Vagina (tissue), 2 donors: ENCODE measurements at regions not wholly inside any gene's neighbourhood (a gene's known extent, or its start where the extent isn't known, plus 50 kb on each side); places are given as distances from the start of the nearest gene placed in this dataset.

Source experiments
- POLR2A ChIP-seq, 2 donors: fragments of 450-650 bp; IDR thresholded peaks; one replicate each; pipeline ENCODE4 v1.6.1; 2017; ENCODE audit warnings: antibody characterized with exemption in 2 of 2, mild to moderate bottlenecking in 2 of 2, moderate library complexity in 2 of 2
- POLR2AphosphoS5 ChIP-seq, 2 donors: sonication (generic); formaldehyde crosslinking; IDR thresholded peaks; one replicate each; pipeline ENCODE4 v1.9.0; 2017; ENCODE audit warnings: antibody characterized with exemption in 2 of 2, mild to moderate bottlenecking in 2 of 2, low read depth in 1 of 2; ENCODE audit not compliant: insufficient read depth in 1 of 2
- TF ChIP-seq, protein P1 (sequence below), 3 experiments: fragments of 450-650 bp in 2 of 3; fragments of 200-600 bp in 1 of 3; sonication (generic) in 1 of 3; IDR thresholded peaks; one replicate each; pipeline ENCODE4 v1.5.1; 2017 to 2019; ENCODE audit warnings: antibody characterized with exemption in 3 of 3, mild to moderate bottlenecking in 2 of 3, moderate library complexity in 2 of 3

DNA sequence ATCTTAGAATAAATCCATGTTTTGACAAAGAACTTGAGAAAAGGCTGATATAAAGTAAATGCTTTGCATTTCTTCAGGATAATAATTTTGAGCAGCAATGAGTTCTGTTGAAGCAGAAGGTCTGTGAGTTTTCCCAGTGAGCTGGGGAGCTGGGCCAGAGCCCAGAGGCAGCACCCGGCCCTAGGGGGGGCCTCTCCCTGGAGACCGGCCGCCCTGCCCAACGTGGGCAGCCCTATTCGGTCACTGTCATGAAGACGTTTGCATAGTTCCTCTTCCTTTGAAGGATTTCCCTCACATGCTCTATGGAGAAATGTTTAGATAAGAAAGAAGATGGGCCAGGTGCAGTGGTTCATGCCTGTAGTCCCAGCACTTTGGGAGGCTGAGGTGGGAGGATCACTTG, 404.8 kb downstream of the THBS2 start:
- TF ChIP-seq, protein P1, sequence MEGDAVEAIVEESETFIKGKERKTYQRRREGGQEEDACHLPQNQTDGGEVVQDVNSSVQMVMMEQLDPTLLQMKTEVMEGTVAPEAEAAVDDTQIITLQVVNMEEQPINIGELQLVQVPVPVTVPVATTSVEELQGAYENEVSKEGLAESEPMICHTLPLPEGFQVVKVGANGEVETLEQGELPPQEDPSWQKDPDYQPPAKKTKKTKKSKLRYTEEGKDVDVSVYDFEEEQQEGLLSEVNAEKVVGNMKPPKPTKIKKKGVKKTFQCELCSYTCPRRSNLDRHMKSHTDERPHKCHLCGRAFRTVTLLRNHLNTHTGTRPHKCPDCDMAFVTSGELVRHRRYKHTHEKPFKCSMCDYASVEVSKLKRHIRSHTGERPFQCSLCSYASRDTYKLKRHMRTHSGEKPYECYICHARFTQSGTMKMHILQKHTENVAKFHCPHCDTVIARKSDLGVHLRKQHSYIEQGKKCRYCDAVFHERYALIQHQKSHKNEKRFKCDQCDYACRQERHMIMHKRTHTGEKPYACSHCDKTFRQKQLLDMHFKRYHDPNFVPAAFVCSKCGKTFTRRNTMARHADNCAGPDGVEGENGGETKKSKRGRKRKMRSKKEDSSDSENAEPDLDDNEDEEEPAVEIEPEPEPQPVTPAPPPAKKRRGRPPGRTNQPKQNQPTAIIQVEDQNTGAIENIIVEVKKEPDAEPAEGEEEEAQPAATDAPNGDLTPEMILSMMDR (IDR thresholded peaks at IDR 0.05): no peak
- TF ChIP-seq POLR2A (IDR thresholded peaks at IDR 0.05) (no peak), POLR2AphosphoS5 (IDR thresholded peaks at IDR 0.05; ENCODE audit: insufficient read depth in 1 of 2, low read depth in 1 of 2) (no peak)
